ENCODE measurements at regions not wholly inside any gene's neighbourhood (a gene's known extent, or its start where the extent isn't known, plus 50 kb on each side); places are given as distances from the start of the nearest gene placed in this dataset.

DNA sequence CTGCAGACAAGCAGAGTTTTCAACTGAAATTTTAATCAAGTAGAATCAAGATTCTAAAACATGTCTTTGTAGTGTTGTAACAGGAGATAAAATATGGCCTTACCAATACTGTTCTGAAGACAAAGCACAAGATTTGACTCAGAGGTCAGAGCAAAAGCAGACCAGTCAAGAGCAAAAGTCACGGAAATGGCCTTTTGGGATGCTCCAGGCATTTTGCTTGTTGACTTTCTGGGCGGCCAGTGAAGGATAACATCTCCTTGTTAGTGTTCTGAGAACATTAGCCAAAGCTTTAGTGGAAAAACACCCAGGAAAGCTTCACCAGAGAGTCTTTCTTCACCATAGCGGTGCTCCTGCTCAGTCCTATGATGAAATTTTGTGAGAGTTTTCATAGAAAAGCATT lies 590.6 kb downstream of the ARL4A start:
- no peak for TF ChIP-seq TAF1 (IDR thresholded peaks at IDR 0.05; ENCODE audit: borderline replicate concordance, insufficient read depth, low read length)
- TF ChIP-seq POLR2AphosphoS5 (IDR thresholded peaks at IDR 0.05; ENCODE audit: low read depth, low read length): no peak
- TF ChIP-seq, protein P1, sequence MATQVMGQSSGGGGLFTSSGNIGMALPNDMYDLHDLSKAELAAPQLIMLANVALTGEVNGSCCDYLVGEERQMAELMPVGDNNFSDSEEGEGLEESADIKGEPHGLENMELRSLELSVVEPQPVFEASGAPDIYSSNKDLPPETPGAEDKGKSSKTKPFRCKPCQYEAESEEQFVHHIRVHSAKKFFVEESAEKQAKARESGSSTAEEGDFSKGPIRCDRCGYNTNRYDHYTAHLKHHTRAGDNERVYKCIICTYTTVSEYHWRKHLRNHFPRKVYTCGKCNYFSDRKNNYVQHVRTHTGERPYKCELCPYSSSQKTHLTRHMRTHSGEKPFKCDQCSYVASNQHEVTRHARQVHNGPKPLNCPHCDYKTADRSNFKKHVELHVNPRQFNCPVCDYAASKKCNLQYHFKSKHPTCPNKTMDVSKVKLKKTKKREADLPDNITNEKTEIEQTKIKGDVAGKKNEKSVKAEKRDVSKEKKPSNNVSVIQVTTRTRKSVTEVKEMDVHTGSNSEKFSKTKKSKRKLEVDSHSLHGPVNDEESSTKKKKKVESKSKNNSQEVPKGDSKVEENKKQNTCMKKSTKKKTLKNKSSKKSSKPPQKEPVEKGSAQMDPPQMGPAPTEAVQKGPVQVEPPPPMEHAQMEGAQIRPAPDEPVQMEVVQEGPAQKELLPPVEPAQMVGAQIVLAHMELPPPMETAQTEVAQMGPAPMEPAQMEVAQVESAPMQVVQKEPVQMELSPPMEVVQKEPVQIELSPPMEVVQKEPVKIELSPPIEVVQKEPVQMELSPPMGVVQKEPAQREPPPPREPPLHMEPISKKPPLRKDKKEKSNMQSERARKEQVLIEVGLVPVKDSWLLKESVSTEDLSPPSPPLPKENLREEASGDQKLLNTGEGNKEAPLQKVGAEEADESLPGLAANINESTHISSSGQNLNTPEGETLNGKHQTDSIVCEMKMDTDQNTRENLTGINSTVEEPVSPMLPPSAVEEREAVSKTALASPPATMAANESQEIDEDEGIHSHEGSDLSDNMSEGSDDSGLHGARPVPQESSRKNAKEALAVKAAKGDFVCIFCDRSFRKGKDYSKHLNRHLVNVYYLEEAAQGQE (IDR thresholded peaks at IDR 0.05; ENCODE audit: insufficient read depth in 1 of 2, low read depth in 2 of 2, low read length in 2 of 2): no peak
- TF ChIP-seq FOXP2 (optimal IDR thresholded peaks at IDR 0.05; ENCODE audit: borderline replicate concordance, extremely low read depth, extremely low read length, insufficient read depth): no peak
- TF ChIP-seq SIN3A (IDR thresholded peaks at IDR 0.05; ENCODE audit: borderline replicate concordance, insufficient read depth, low read length): no peak

DNA sequence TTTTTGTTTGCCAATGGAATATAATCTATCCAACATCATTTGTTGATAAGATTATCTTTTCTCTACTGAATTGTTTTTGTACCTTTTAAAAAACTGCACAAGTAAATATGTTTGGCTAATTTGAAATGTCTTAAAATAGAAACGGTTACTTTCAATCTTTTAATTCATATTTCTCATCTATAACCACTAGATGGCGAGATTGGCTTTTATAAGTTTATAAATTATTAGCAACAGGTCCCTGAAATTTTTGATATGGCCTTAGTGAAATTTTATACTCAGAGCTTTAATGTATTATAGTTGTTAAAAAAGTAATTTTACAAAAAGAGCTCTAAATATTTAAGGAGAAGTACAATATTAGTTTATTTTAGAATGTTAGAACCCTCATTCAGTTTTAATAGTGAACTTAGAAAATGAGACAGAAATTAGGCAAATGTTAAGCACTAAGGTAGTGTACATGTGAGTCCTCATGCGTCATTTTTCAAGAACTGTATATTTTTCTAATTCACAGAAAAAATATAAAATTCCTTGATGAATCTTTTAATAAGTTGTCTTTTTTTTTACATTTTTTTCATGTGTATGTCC lies 592.5 kb downstream of the ARL4A start:
- TF ChIP-seq TAF1 (IDR thresholded peaks at IDR 0.05; ENCODE audit: borderline replicate concordance, insufficient read depth, low read length) (no peak), FOXP2 (optimal IDR thresholded peaks at IDR 0.05; ENCODE audit: borderline replicate concordance, extremely low read depth, extremely low read length, insufficient read depth) (no peak), SIN3A (IDR thresholded peaks at IDR 0.05; ENCODE audit: borderline replicate concordance, insufficient read depth, low read length) (no peak)
- TF ChIP-seq, protein P1 (IDR thresholded peaks at IDR 0.05; ENCODE audit: insufficient read depth in 1 of 2, low read depth in 2 of 2, low read length in 2 of 2): no peak

DNA sequence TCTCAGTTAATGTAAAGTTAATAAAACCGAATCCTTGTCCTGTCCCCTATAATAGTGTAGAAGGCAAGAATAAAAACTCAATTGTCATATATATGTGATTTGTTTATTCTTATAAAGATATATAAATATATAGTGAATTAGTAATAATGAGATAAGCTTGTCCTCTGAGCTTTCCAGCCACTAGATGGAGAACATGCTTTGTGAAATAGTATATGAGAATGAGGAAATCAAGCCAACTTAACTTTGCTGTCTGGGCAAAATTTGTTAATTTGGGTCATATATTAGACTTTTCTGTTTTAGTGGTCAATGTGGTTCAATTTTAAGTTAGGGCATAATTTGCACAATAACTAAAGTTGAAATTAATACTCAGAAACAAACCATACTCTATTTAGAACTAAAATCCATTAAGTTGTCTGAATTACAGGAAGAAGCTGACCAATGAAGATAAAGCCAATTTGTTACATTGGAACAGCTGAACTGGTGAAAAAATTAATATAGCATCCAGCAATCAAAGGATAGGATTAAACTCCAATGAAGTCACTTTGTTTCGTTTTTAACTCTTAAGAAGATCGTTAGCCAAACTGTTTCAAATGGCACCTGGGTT lies 595.0 kb downstream of the ARL4A start:
- TF ChIP-seq, protein P1 (IDR thresholded peaks at IDR 0.05; ENCODE audit: insufficient read depth in 1 of 2, low read depth in 2 of 2, low read length in 2 of 2): no peak
- TF ChIP-seq POLR2AphosphoS5 (IDR thresholded peaks at IDR 0.05; ENCODE audit: low read depth, low read length) (no peak), SIN3A (IDR thresholded peaks at IDR 0.05; ENCODE audit: borderline replicate concordance, insufficient read depth, low read length) (no peak)

DNA sequence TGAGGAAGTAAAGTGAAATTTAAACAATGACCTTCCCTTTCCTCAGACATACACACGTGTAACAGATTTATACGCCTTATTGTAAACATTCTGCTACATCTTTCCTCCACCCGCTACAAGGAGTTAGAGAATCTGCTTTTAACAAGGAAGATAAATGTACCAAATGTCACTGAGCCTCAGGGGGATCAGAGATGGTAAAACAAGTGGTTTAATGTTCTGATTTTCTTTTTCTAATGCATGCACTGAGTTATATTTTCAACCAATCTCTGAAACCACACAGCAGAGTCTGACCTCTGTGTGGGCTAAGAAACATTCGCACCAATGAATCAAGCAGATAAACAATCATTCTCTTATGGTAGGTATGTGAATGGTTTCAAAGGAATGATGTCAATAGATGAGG lies 599.5 kb downstream of the ARL4A start:
- TF ChIP-seq, protein P1 (IDR thresholded peaks at IDR 0.05; ENCODE audit: insufficient read depth in 1 of 2, low read depth in 2 of 2, low read length in 2 of 2): no peak
- TF ChIP-seq POLR2AphosphoS5 (IDR thresholded peaks at IDR 0.05; ENCODE audit: low read depth, low read length) (no peak), FOXP2 (optimal IDR thresholded peaks at IDR 0.05; ENCODE audit: borderline replicate concordance, extremely low read depth, extremely low read length, insufficient read depth) (no peak), TAF1 (IDR thresholded peaks at IDR 0.05; ENCODE audit: borderline replicate concordance, insufficient read depth, low read length) (no peak), SIN3A (IDR thresholded peaks at IDR 0.05; ENCODE audit: borderline replicate concordance, insufficient read depth, low read length) (no peak)

DNA sequence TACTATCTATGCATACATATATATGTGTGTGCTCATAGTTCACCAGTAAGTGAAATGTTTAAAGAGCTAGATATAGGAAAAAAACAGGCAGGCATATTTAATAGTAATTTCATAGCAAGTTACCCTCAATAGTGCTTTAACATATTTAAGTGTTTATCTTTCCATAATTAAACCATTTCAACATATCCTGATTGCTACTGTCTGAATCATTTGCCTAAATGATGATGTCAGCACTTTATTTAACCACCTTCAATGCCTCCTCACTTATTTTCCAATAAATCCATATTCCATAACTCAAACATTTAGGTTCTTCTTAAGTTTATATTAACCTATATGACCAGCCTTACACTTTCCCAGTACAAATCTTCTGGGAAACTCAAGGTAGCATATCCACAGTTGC lies 601.1 kb downstream of the ARL4A start:
- TF ChIP-seq FOXP2 (optimal IDR thresholded peaks at IDR 0.05; ENCODE audit: borderline replicate concordance, extremely low read depth, extremely low read length, insufficient read depth) (no peak), POLR2AphosphoS5 (IDR thresholded peaks at IDR 0.05; ENCODE audit: low read depth, low read length) (no peak), SIN3A (IDR thresholded peaks at IDR 0.05; ENCODE audit: borderline replicate concordance, insufficient read depth, low read length) (no peak), TAF1 (IDR thresholded peaks at IDR 0.05; ENCODE audit: borderline replicate concordance, insufficient read depth, low read length) (no peak)
- TF ChIP-seq, protein P1 (IDR thresholded peaks at IDR 0.05; ENCODE audit: insufficient read depth in 1 of 2, low read depth in 2 of 2, low read length in 2 of 2): no peak
